ENCODE measurements at regions not wholly inside any gene's neighbourhood (a gene's known extent, or its start where the extent isn't known, plus 50 kb on each side); places are given as distances from the start of the nearest gene placed in this dataset.

DNA sequence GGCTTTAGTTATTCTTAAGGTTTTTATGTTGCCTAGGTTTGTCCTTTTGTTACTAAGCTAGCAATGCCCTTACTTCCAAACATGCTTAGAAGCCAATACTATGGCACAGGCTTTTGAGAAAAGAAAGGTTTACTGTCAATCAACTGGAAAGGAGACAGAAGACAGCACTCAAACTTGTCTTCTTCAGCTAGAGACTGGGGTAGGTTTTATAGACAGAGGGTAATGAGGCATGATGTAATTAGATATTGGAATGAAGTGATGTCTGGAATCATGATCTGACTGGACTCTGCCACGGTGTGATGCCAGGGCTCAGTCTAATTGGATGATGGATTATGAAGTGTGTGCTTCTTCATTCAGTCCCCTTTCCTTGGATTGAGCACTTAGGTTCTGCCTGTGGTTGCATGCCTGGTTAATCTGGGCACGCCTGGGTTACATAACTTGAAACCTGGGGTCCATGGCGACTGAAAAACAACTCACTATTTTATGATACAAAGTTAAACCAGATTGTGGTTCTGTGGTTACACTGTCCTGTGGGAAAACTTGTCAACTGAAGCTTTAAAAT is 625.8 kb downstream of the BRINP3 start:
- no peak for TF ChIP-seq CTCF (IDR thresholded peaks at IDR 0.05; ENCODE audit: borderline replicate concordance)
- intact Hi-C loops (cut with micrococcal nuclease) = no loop called here
- no peaks in the 10 kb centered on the region for H3K27me3 ChIP-seq (ENCODE audit: low read depth)

GRCh38 chr1:189859385-189859977 is 618.2 kb downstream of the BRINP3 start:
- DNase-seq = no peak
- no peaks in the 10 kb centered on the region for H3K4me1 ChIP-seq
- no peaks in the 10 kb centered on the region for H3K36me3 ChIP-seq
- H3K4me3 ChIP-seq = no peak overlapping the region
- no peak overlapping the region for H3K27ac ChIP-seq (replicated peaks)
- peaks cover 29% of the 10 kb centered on the region for H3K9me3 ChIP-seq (replicated peaks)
- peak; percentile 19 for TF ChIP-seq CTCF (IDR thresholded peaks at IDR 0.05; ENCODE audit: borderline replicate concordance)
- intact Hi-C loops (cut with micrococcal nuclease) = no loop called here
- H3K27me3 ChIP-seq (ENCODE audit: low read depth) = no peaks in the 10 kb centered on the region

More for the DNA sequence above, 625.8 kb downstream of the BRINP3 start:
- Histone ChIP-seq H3K9me3 (replicated peaks) (peaks cover 22% of the 10 kb centered on the region), H3K4me1 (no peaks in the 10 kb centered on the region), H3K4me3 (no peak overlapping the region), H3K36me3 (no peaks in the 10 kb centered on the region), H3K27ac (replicated peaks) (no peak overlapping the region)
- DNase-seq = no peak

GRCh38 chr1:189866606-189867005 is 611.1 kb downstream of the BRINP3 start:
- TF ChIP-seq CTCF (IDR thresholded peaks at IDR 0.05; ENCODE audit: borderline replicate concordance) = no peak
- Histone ChIP-seq H3K36me3 (no peaks in the 10 kb centered on the region), H3K27ac (replicated peaks) (no peak overlapping the region), H3K9me3 (replicated peaks) (no peaks in the 10 kb centered on the region), H3K4me3 (no peak overlapping the region), H3K4me1 (no peaks in the 10 kb centered on the region), H3K27me3 (ENCODE audit: low read depth) (no peaks in the 10 kb centered on the region)
- intact Hi-C loops (cut with micrococcal nuclease) = no loop called here
- no peak for DNase-seq

DNA sequence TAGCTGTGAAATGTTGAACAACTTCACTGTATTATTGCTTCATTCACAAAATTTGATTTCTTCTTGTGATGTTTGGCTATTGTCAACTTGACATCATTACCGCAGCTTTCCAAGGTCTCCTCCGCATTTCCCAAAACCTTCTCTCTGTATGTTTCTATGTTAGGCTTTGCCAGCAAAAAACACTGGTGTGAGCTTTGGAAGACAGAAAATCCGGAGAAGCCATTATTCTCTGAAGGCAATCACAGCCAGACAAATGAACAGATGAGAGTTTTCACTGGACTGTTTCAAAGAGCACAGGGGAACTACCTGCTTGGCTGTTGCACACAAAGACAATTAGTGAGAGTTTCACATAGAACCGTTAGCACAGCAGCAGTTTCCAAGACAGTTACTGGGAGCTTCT is 609.6 kb downstream of the BRINP3 start:
- intact Hi-C loops (cut with micrococcal nuclease) = no loop called here
- no peak for TF ChIP-seq CTCF (IDR thresholded peaks at IDR 0.05; ENCODE audit: borderline replicate concordance)
- Histone ChIP-seq H3K9me3 (replicated peaks) (no peaks in the 10 kb centered on the region), H3K27me3 (ENCODE audit: low read depth) (no peaks in the 10 kb centered on the region), H3K36me3 (no peaks in the 10 kb centered on the region), H3K27ac (replicated peaks) (no peak overlapping the region), H3K4me3 (no peak overlapping the region), H3K4me1 (no peaks in the 10 kb centered on the region)
- DNase-seq = no peak

DNA sequence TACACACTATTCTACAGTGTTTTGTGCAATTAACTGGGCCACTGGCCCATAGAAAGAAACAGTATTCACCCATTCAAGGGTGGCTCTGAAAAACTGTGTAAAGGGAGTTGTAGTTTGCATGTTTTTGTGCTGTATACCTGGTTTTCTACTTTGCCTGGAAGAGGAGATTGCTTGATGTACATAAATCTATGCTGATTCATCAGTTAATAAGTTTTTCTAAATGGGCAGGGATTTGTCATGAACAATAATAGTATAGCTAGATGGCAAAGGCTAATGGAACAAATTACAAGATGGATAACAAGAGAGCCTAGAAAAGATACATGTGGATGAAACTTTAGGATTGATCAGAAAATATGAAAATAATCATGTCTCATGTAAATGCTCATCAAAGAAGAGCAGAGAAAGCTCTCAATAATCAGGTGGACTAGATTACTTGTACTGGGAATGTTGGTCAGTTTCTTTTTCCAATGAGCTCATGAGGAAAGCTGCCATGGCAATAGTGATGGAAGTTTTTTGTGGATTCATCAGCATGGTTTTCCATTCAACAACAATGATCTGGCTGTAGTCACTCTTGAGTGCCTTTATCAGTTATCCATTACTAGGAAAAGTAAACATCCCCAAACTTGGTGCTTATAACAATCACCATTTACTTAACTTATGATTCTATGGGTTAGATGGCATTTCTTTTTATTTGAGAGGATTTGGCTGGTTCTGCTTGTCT is 602.8 kb downstream of the BRINP3 start:
- intact Hi-C loops (cut with micrococcal nuclease) = no loop called here

More for the DNA sequence above, 602.8 kb downstream of the BRINP3 start:
- H3K9me3 ChIP-seq (replicated peaks) = peaks cover 13% of the 10 kb centered on the region
- no peaks in the 10 kb centered on the region for H3K4me1 ChIP-seq
- H3K36me3 ChIP-seq = no peaks in the 10 kb centered on the region
- no peak for TF ChIP-seq CTCF (IDR thresholded peaks at IDR 0.05; ENCODE audit: borderline replicate concordance)
- DNase-seq = no peak
- H3K27me3 ChIP-seq (ENCODE audit: low read depth) = no peaks in the 10 kb centered on the region
- H3K27ac ChIP-seq (replicated peaks) = no peak overlapping the region
- H3K4me3 ChIP-seq = no peak overlapping the region
